GM21717 (cell line): ENCODE measurements at regions not wholly inside any gene's neighbourhood (a gene's known extent, or its start where the extent isn't known, plus 50 kb on each side); places are given as distances from the start of the nearest gene placed in this dataset.

Source experiments
- ATAC-seq: cut with Tn5 transposase; IDR thresholded peaks from one replicate; pipeline ENCODE4 v1.9.1; 2021; ENCODE audit warnings: mild to moderate bottlenecking, moderate library complexity; ENCODE audit not compliant: unreplicated experiment

DNA sequence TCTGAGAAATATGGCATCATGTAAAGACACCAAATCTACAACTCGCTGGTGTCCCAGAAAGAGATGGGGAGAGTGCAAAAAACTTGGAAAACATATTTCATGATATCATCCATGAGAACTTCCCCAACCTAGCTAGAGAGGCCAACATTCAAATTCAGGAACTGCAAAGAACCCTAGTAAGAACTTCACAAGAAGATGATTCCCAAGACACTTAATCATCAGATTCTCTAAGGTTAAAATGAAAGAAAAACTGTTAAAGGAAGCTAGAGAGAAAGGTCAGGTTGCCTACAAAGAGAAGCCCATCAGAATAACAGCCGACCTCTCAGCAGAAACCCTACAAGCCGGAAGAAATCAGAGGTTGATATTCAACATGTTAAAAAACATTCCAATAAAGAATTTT lies 95.5 kb upstream of the PRLR start:
- ATAC-seq, result no peak

DNA sequence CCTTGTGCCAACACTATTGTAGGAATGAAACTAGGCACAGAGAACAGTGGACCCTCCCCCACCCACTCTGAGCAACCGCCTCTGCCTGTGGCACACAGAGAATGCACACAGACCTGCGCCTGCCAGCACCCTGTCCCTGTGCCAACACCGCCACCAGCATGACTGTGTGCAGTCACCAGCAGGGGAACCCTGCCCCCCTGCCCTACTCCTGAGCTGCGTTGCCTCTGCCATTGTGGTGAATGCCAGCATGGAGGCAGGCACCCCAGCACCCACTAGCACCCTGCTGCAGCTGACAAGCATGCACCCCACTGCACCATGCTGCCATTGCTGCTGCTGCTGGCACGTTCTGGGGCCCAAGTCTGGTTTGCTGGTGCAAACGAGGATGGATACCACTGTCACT lies 94.4 kb upstream of the PRLR start:
- ATAC-seq, result no peak

DNA sequence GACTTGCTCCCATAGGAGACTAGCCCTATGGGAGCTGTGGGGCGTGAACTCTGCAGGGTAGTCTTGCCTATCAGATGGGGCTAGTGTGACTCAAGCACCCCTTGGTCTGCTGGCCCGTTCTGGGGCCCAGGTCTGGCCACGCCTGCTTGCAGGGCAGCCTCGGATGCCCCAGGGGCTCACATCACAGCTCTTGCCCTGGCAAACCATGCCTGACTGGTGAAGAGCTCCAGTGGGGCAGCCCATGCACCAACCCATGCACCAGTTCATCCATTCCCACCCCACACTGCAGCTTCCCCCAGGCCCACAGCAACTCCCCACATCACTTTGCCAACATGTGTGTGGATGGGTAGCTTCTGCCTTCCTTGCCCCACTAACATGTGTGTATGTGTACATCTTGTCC lies 93.9 kb upstream of the PRLR start:
- no peak for ATAC-seq

DNA sequence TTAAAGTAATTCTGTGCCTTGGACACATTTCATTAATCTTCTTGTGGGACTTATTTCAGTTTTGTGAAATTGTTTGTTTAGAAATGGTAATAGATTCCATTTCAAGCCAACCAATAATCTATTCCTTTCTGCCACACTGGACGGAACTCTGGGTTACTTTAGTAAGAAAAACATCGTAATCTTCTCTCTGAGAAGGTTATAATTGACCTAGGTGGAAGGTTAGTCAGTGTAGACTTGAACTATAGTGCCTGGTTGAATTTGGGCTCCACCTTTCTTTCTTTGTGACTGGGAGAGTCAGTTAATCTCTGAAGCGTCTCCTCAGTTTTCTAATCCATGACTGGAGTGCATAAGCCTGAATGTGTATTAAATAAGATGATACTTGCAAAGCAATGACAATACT lies 89.7 kb upstream of the PRLR start:
- ATAC-seq, result peak; percentile 24

DNA sequence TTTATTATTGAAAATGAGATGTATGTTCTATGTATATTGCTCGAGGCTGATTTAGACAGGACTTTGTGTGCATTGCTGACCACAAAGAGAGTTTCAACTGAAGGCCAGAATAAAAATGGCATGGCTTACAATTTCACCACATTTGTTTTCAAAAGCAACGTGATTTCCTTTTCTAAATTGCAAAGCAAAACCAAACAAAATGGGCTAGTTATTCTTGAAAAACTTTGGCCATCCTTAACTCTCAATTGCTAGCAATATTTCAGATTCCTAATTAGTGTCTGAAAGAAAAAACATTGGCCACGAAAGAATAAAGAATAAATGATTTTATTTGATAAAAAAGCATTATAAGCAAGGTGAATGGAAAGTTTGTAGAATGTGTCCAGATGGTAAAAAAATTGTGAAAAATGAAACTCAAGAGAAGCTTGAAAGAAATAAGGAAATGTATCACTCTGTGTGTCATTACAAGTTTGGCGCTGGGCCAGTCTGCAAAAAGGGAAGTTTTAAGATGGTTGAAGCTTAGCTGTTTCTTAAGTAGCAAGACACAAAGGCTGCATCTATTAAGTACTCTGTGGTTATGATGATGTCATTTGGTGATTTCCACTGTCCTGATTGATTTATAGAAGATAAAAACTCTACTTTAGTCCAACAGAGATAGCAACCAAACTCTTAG lies 89.2 kb upstream of the PRLR start:
- ATAC-seq, result peak; percentile 97

DNA sequence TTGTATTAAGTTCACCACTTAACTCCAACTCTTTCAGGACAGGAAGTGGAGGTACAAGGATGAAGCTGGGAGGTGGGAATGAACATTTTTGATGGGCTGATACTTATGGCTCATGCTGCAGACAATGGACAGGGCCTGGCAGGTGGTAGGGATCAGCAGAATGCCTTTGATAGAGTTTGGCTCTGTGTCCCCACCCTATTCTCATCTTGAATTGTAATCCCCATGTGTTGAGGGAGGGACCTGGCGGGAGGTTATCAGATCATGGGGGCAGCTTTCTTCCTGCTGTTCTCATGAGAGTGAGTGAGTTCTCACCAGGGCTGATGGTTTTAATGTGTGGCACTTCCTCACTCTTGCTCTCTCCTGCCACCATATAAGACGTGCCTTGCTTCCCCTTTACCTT lies 87.3 kb upstream of the PRLR start:
- no peak for ATAC-seq

DNA sequence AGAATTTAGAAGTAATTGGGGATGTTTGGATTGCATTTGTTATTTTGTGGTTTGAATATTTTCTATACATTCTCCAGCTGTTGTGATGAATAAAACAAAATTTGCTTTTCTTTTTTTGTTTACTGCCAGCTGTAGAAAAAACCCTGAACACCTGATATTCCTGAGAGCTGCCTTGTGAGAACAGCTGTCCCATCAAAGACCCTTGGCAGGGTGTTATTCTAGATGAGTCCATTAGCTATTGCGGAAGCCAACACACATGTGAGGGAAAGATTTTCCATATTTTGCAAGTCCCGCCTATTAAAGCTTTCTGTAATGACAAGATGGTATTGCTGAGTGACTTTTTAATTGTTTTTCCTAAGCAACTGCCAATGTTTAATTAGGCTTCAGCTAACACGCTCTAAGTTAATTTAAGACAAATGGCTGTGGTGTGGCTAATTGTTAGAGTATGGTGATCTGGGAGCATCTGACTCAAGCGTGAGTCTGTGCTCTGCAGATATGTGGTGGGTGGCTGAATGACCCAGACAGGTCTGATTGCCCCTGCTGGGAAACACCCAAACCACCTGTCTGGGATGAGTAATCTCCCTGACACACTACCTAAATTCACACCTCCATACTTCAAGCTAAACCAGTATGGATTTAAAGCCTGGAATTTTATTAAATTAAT lies 86.5 kb upstream of the PRLR start:
- ATAC-seq, result no peak

DNA sequence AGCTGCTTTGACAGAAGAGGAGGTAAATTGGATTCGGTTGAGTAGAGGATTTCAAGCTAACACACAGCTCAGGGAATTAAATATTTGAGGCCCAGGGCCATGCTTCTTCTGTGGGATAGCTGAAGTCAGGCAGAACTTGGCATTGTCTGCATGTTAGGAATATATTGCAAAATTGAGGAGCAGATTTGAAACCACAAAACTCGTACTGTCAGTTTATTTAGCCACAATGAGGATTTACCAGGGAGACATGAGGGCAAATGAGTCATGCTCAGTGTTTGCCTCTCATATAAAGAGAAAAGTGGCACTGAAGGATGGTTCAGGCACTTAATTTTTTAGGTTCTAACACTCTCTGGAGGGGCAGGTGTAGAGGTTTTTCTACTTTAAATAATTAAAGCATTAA lies 83.0 kb upstream of the PRLR start:
- no peak for ATAC-seq

DNA sequence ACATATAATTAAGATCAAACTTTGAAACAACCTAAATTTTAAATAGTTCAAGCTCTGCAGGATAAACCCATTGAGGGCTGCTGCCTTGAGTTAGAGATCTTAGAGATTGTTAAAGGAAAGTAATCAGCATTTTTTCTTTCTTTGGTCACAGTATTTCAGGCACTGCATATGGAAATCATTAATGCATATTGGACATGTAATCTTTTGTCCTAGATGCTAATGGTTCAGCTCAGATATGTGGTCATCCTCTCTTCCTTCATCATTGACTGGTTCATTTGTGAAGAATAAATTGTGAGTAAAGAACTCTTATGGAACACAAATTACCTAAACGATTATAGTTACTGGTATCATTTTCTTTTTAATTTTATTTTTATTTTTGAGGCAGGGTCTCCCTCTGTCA lies 82.0 kb upstream of the PRLR start:
- no peak for ATAC-seq

DNA sequence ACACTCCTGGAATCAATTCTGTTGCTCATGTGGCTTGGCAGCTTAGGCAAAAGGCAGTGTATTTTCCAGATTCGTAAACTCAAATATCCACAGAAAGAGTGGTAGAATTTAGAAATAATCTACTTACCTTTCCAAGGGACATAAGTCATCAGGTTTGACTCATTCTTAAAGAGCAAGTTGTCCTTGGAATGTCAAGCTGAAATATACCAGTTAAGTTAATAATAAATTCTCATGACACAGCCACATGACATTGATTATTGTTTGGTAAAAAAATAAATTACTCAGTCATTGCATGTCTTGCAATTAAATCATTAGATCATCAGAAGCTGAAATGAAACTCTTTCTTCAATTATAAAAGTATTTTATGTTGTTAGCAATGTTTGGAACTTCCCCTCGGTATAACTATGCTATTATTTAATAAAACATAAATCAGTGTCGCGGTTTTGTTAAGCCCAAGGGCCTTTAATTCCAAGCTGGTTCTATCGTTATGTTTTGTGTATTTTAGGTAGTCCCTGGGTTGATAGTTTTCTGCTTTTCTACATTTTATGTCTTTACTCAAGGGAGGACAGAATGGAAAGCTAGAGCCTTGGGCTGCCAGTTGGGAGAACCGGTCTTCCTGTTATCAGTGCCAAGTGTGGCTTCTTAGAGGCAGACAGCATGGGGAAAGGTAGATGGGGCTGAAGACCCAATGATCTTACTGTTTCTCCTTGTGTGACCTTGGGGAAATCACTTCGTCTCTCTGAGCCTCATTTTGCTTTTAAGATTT lies 79.3 kb upstream of the PRLR start:
- ATAC-seq, result no peak

DNA sequence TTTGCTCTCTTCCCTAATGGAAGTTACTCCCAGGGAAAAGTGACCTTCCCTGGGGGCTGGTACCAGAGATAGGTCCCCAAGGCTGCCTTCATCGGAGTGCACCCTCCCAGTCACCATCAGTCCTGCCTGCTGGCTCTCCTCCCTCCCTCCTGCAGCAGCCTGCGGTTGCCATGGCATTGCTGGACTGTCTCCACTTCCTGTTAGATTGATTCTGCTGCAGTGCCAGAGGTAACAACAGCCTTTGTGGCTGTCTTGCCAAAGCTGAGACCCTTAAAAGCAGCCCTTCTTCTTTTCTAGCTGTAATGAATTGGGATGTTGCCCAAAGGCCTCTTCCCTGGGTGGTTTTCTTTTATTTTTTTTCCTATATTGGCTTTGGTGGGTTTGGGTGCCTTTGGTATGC lies 78.1 kb upstream of the PRLR start:
- no peak for ATAC-seq

DNA sequence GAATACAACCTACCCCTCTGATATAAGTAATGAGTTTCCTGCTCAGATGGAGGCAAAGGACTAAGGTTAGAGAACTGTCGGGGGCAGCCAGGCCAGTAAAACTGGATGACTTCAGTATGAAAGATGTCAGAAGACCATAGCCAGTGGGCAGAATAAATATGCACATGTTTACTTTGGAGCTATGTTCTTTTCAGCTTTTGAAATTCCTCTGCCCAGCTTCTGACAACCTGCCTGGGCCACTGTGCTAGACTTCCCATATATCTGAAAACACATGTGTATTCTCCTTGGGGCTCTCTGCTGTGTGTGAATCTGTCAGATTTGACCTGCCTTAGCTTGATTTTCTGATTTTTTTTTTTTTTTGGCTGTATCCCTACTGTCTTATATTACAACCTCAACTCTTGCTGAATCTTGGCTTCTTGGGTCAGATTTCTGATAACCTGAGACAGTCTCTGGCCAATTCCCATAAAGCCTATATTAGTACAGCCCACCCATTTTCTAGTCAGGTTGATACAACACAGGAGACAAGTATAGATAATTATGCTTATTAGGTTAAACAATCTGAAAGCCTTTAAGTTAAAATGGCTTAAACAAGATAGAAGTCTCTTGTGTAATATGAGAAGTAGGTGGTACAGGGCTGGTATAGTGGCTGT lies 76.6 kb upstream of the PRLR start:
- ATAC-seq, result no peak

DNA sequence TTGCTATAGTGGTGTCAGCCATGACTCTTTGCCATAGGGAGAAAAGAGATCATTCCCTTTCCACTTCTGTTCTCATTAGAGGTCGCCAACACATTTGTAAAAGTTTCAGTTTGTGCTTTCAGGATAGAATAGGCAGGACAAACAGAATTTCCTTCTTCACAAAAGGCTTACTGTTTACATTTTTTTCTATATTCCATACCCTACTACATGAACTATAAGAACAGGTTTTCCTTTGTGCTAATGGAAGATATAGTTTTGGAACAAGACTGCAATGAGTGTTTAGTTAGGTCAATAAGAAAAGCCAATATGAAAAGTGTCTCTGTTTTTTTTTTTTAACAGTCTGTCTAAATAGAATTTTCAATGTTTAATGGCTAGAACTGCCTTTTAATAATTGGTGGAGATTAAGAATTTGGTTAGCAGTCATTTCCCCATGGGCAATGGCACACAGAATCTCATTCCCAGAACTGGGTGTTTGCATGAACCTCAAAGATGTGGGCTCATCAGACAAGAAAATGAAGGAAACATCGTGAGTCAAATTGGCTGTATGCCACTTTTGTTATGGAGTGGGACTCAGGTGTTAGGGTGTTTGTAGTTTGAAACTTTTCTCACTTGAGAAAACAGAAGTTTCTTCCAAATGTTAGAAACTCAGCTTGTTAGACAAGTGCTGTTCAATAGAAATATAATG lies 75.2 kb upstream of the PRLR start:
- ATAC-seq, result no peak

DNA sequence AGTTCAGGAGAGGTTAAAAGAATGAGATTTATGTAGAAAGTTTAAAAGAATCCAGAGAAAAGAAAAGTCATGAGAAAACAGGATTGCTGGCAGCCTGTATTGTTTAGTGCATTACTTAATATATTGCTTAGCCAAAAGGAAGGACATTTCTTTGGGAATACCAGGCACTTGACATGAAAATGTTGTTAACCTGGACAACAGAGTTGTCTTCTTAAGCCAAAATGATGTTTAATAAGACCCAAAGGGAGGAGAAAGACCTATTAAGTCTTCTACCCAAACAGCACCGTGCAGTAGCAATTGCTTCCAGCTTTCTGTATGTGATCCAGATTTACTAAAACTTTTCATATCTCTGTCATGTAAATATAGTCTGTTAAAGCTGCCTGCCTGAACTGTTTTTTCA lies 74.0 kb upstream of the PRLR start:
- no peak for ATAC-seq

DNA sequence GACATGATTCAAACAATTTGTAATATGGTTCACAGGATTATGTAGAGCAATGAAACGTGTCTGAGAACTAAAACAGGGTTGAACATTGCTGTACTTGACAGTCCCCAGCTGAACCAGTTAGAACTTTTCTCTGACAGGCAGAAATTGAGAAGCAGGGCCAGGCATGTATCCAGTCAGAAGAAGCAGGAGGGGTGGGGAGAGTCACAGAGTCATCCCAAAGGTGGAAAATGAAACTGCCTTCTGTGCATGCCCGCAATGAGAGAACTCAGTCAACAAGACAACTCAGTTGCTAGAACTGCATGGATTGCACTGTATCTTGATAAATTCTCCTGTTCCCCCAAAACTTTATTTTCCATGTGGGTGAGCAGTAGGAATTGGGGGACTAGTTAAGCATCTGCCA lies 72.9 kb upstream of the PRLR start:
- ATAC-seq, result peak; percentile 56

DNA sequence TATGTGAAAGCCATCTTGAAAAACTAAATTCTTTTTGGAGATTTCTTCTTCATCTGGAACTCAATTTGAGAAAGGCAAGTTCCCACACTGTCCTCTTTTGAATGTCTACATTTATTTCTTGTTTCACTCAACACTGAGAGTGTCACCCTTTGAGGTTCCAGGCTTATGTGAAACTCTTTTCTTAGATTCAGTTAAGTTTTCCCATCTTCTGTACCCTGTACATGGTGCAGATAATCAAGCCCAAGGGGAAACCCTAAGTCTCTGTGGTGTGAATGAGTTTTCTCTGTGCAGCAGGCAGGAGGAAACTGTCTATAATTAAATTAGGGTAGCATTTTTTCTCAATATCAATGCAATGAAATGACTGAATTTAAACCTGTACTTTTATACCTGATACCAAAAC lies 72.3 kb upstream of the PRLR start:
- peak; percentile 95 for ATAC-seq

DNA sequence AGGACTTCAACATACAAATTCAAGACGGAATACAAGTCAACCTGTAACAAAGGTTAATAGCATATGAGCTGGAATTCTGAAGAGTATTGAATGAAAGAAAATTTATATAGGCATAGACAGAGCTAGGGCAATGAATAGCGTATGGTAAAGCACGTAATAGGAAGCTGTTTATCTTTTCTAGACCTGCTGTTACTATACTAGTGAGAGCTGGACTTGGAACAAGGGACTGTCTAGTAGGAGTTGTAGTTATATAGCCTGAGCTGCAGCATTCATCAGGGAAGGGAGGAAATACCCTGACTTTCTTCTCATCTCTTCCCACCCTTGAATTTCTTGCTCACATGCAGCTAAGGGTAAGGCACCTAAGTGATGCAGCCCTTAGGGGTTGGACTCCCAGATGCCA lies 67.5 kb upstream of the PRLR start:
- no peak for ATAC-seq

DNA sequence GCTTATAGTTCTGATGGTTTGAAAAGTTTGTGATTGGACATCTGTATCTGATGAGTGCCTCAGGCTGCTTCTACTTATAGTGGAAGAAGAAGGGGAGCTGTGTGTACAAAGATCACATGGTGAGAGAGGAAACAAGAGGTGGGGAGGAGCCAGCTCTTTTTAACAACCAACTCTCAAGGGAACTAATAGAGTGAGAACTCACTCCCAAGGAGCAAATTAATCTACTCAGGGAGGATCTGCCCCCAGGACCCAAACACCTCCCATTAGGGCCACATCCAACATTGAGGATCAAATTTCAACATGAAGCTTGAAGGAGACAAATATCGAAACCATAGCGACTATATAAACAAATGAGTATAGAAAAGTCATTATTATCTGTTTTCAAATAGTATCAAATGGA lies 64.7 kb upstream of the PRLR start:
- ATAC-seq, result no peak

DNA sequence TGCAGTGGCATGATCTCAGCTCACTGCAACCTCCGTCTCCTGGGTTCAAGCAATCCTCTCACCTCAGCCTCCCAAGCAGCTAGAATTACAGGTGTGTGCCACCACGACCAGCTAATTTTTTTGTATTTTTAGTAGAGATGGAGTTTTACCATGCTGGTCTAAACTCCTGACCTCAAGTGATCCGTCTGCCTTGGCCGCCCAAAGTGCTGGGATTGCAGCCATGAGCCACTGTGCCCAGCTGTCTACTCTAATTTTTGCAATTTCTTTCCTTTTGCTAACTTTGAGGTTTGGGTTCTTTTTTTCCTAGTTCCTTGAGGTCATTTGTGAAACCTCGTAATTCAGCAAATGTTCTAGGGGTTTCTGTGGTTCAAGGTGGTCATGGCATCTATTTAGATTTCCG lies 63.7 kb upstream of the PRLR start:
- no peak for ATAC-seq

DNA sequence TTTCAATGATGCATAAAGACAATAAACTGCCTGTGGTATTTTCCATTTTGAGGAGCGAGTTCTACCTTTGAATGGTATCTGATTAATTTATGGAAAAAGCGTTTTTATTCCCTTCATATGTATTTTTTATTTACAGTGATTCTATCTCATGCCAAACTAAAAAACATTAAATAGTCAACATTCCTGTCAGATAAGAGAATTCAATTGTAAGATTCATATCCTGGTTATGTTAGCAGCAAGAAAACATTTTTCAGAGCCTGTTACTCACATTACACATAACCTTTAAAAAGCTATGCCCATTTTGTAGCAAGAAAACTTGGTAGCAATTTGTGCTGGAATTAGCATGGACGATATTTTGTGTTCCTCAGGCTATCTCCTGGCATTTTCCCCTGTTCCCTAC lies 55.1 kb upstream of the PRLR start:
- ATAC-seq, result no peak

DNA sequence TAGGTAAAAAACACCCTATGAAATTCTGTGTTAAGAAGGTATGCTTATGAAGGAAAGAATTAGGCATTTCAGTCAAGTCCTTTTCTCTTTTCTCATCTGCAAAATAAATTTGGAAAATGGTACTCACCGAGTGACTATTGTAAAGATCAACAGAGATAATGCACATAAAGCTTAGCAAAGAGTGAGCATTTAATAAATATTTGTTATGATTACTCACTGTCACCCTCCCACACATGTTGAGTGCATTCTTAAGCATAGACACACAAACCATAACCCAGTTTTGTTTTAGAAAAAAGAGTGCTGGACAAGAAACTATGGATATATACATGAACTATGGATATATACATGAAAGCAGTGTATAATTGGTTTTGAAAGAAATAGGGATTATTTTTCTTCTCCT lies 54.7 kb upstream of the PRLR start:
- no peak for ATAC-seq
